Central memory CD8-positive, alpha-beta T cell (primary cell): ENCODE measurements at regions not wholly inside any gene's neighbourhood (a gene's known extent, or its start where the extent isn't known, plus 50 kb on each side); places are given as distances from the start of the nearest gene placed in this dataset.

Experiments
- ATAC-seq: fragments of 150-1000 bp; cut with Tn5 transposase; replicated peaks from 2 replicates; pipeline ENCODE4 v1.10.0; 2022; ENCODE audit warnings: mild to moderate bottlenecking, moderate FRiP score, moderate number of reproducible peaks; ENCODE audit not compliant: poor library complexity, severe bottlenecking; ENCODE audit errors: extremely low read depth
- DNase-seq, 2 donors: peaks; one replicate each; pipeline ENCODE4 v3.0.0; 2021; ENCODE audit warnings: low spot score in 2 of 2
- H3K27ac Mint-ChIP-seq: one replicate; pipeline ENCODE4 v1.8.0; 2022; ENCODE audit warnings: low read depth, mild to moderate bottlenecking, moderate library complexity, mixed read lengths
- H3K27me3 Mint-ChIP-seq: one replicate; pipeline ENCODE4 v1.8.0; 2022; ENCODE audit warnings: mixed read lengths
- H3K36me3 Mint-ChIP-seq: one replicate; pipeline ENCODE4 v1.8.0; 2022; ENCODE audit warnings: mild to moderate bottlenecking, moderate library complexity, mixed read lengths; ENCODE audit not compliant: insufficient read depth
- H3K4me1 Mint-ChIP-seq: one replicate; pipeline ENCODE4 v1.8.0; 2022; ENCODE audit warnings: mixed read lengths
- H3K4me3 Mint-ChIP-seq: one replicate; pipeline ENCODE4 v1.8.0; 2022; ENCODE audit warnings: mild to moderate bottlenecking, moderate library complexity, mixed read lengths
- H3K9me3 Mint-ChIP-seq: one replicate; pipeline ENCODE4 v1.8.0; 2022; ENCODE audit warnings: mixed read lengths

GRCh38 chr9:88663771-88664419 is 128.9 kb downstream of the NXNL2 start:
- ATAC-seq = no peak
- Mint-ChIP-seq H3K36me3 (no peaks in the 10 kb centered on the region), H3K27me3 (peaks cover 19% of the 10 kb centered on the region), H3K4me1 (no peaks in the 10 kb centered on the region), H3K4me3 (no peak overlapping the region), H3K9me3 (no peaks in the 10 kb centered on the region), H3K27ac (no peak overlapping the region)
- no peak for DNase-seq

GRCh38 chr9:88664773-88665172 is 129.8 kb downstream of the NXNL2 start:
- H3K27me3 Mint-ChIP-seq = peaks cover 19% of the 10 kb centered on the region
- DNase-seq (no peak), ATAC-seq (no peak)
- no peaks in the 10 kb centered on the region for H3K36me3 Mint-ChIP-seq
- no peaks in the 10 kb centered on the region for H3K4me1 Mint-ChIP-seq
- no peaks in the 10 kb centered on the region for H3K9me3 Mint-ChIP-seq
- H3K4me3 Mint-ChIP-seq = no peak overlapping the region
- H3K27ac Mint-ChIP-seq = no peak overlapping the region

GRCh38 chr9:88672874-88673689 is 138.1 kb downstream of the NXNL2 start:
- DNase-seq (no peak), ATAC-seq (no peak)
- H3K36me3 Mint-ChIP-seq = no peaks in the 10 kb centered on the region
- no peak overlapping the region for H3K27ac Mint-ChIP-seq
- no peak overlapping the region for H3K4me3 Mint-ChIP-seq
- no peaks in the 10 kb centered on the region for H3K4me1 Mint-ChIP-seq
- H3K27me3 Mint-ChIP-seq = peaks cover 11% of the 10 kb centered on the region
- no peaks in the 10 kb centered on the region for H3K9me3 Mint-ChIP-seq

GRCh38 chr9:88673886-88674285 is 138.9 kb downstream of the NXNL2 start:
- Mint-ChIP-seq H3K27ac (no peak overlapping the region), H3K36me3 (no peaks in the 10 kb centered on the region), H3K27me3 (peaks cover 11% of the 10 kb centered on the region), H3K4me3 (no peak overlapping the region), H3K9me3 (no peaks in the 10 kb centered on the region), H3K4me1 (no peaks in the 10 kb centered on the region)
- no peak for ATAC-seq
- DNase-seq = no peak

GRCh38 chr9:88676644-88677043 is 141.7 kb downstream of the NXNL2 start:
- H3K4me3 Mint-ChIP-seq = no peak overlapping the region
- no peak for ATAC-seq

GRCh38 chr9:88678008-88678407 is 143.0 kb downstream of the NXNL2 start:
- Mint-ChIP-seq H3K36me3 (no peaks in the 10 kb centered on the region), H3K27ac (no peak overlapping the region), H3K4me3 (no peak overlapping the region)

More at GRCh38 chr9:88676644-88677043, 141.7 kb downstream of the NXNL2 start:
- no peaks in the 10 kb centered on the region for H3K9me3 Mint-ChIP-seq
- no peak overlapping the region for H3K27ac Mint-ChIP-seq
- H3K4me1 Mint-ChIP-seq = no peaks in the 10 kb centered on the region
- no peaks in the 10 kb centered on the region for H3K36me3 Mint-ChIP-seq
- DNase-seq = no peak
- peaks cover 11% of the 10 kb centered on the region for H3K27me3 Mint-ChIP-seq

GRCh38 chr9:88678431-88678830 is 143.5 kb downstream of the NXNL2 start:
- no peak for ATAC-seq
- H3K4me3 Mint-ChIP-seq = no peak overlapping the region
- no peak overlapping the region for H3K27ac Mint-ChIP-seq
- no peak for DNase-seq
- peaks cover 11% of the 10 kb centered on the region for H3K27me3 Mint-ChIP-seq
- no peaks in the 10 kb centered on the region for H3K9me3 Mint-ChIP-seq
- no peaks in the 10 kb centered on the region for H3K4me1 Mint-ChIP-seq
- H3K36me3 Mint-ChIP-seq = no peaks in the 10 kb centered on the region

More at GRCh38 chr9:88678008-88678407, 143.0 kb downstream of the NXNL2 start:
- ATAC-seq (no peak), DNase-seq (no peak)
- H3K27me3 Mint-ChIP-seq = peaks cover 11% of the 10 kb centered on the region
- H3K4me1 Mint-ChIP-seq = no peaks in the 10 kb centered on the region
- H3K9me3 Mint-ChIP-seq = no peaks in the 10 kb centered on the region

GRCh38 chr9:88680041-88680440 is 145.1 kb downstream of the NXNL2 start:
- DNase-seq (no peak), ATAC-seq (no peak)
- no peaks in the 10 kb centered on the region for H3K9me3 Mint-ChIP-seq
- H3K36me3 Mint-ChIP-seq = no peaks in the 10 kb centered on the region
- H3K27me3 Mint-ChIP-seq = peaks cover 11% of the 10 kb centered on the region
- H3K4me1 Mint-ChIP-seq = no peaks in the 10 kb centered on the region
- H3K27ac Mint-ChIP-seq = no peak overlapping the region
- H3K4me3 Mint-ChIP-seq = no peak overlapping the region

- ATAC-seq = no peak
- H3K27me3 Mint-ChIP-seq = peaks cover 11% of the 10 kb centered on the region
- no peak overlapping the region for H3K27ac Mint-ChIP-seq
- H3K4me1 Mint-ChIP-seq = no peaks in the 10 kb centered on the region
- H3K36me3 Mint-ChIP-seq = no peaks in the 10 kb centered on the region
- no peak for DNase-seq
- no peak overlapping the region for H3K4me3 Mint-ChIP-seq
- no peaks in the 10 kb centered on the region for H3K9me3 Mint-ChIP-seq
Observed at GRCh38 chr9:88680505-88681160, 145.7 kb downstream of the NXNL2 start.

- H3K4me1 Mint-ChIP-seq = no peaks in the 10 kb centered on the region
- no peak for DNase-seq
- peaks cover 11% of the 10 kb centered on the region for H3K27me3 Mint-ChIP-seq
- H3K4me3 Mint-ChIP-seq = no peak overlapping the region
- ATAC-seq = no peak
- no peaks in the 10 kb centered on the region for H3K9me3 Mint-ChIP-seq
- H3K36me3 Mint-ChIP-seq = no peaks in the 10 kb centered on the region
- no peak overlapping the region for H3K27ac Mint-ChIP-seq
Observed at GRCh38 chr9:88681434-88681833, 146.5 kb downstream of the NXNL2 start.

GRCh38 chr9:88682431-88682831 is 147.5 kb downstream of the NXNL2 start:
- no peaks in the 10 kb centered on the region for H3K4me1 Mint-ChIP-seq
- no peak overlapping the region for H3K4me3 Mint-ChIP-seq
- H3K27me3 Mint-ChIP-seq = peaks cover 3% of the 10 kb centered on the region
- DNase-seq (no peak), ATAC-seq (no peak)
- H3K27ac Mint-ChIP-seq = no peak overlapping the region
- no peaks in the 10 kb centered on the region for H3K9me3 Mint-ChIP-seq
- H3K36me3 Mint-ChIP-seq = no peaks in the 10 kb centered on the region

- DNase-seq (no peak), ATAC-seq (no peak)
- no peak overlapping the region for H3K4me3 Mint-ChIP-seq
- H3K27me3 Mint-ChIP-seq = no peaks in the 10 kb centered on the region
- no peaks in the 10 kb centered on the region for H3K4me1 Mint-ChIP-seq
- no peaks in the 10 kb centered on the region for H3K36me3 Mint-ChIP-seq
- no peaks in the 10 kb centered on the region for H3K9me3 Mint-ChIP-seq
- H3K27ac Mint-ChIP-seq = no peak overlapping the region
Observed at GRCh38 chr9:88684046-88684445, 149.1 kb downstream of the NXNL2 start.

GRCh38 chr9:88684845-88685244 is 149.9 kb downstream of the NXNL2 start:
- no peaks in the 10 kb centered on the region for H3K9me3 Mint-ChIP-seq
- H3K4me1 Mint-ChIP-seq = no peaks in the 10 kb centered on the region
- H3K27me3 Mint-ChIP-seq = no peaks in the 10 kb centered on the region
- no peak overlapping the region for H3K4me3 Mint-ChIP-seq
- H3K36me3 Mint-ChIP-seq = no peaks in the 10 kb centered on the region
- DNase-seq (no peak), ATAC-seq (no peak)
- no peak overlapping the region for H3K27ac Mint-ChIP-seq
